HG02884 (cell line): ENCODE measurements at regions not wholly inside any gene's neighbourhood (a gene's known extent, or its start where the extent isn't known, plus 50 kb on each side); places are given as distances from the start of the nearest gene placed in this dataset.
"Not testable (repeated sequence)": the region's sequence is repeated elsewhere in the genome, so short reads cannot be mapped to it uniquely, and the experiment has no call there.

ENCODE experiments used
- ATAC-seq: cut with Tn5 transposase; IDR thresholded peaks from one replicate; pipeline ENCODE4 v1.9.1; 2021; ENCODE audit warnings: mild to moderate bottlenecking, moderate library complexity; ENCODE audit not compliant: unreplicated experiment

DNA sequence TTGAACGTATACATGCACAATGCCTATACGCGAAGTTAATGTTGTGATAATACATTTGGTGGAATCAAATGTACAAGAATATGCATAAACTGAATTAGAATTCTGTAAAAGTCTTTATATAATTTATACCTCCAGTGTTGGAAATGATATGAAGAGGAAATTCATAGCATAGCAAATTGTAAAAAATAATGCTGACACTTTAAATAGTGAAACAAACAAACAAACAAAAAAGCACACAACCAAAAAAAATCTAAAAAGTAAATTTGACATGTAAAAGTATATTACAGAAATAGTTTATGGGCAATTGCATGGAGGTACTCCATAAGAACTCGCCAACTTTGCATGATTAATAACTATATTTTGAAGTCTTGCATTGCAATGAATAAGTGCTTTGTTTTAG lies 780.9 kb downstream of the TBC1D32 start:
- no peak for ATAC-seq

DNA sequence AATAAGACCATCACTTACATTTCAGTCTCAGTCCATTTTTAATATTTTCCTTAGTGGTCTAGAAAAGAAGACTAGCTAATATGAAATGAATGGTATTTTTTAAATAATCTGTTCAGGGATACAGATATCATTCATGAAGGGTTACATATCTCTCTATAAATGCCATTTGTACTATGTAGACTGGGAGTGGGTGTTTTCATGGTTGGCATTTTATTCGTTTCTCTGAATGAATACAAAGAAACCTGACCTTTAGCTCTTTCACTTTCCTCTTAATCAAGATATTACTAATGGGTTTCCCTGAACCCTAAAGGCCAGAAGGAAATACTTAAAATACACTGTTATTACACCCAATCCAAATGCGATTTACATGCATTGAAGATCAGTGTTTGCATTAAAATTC lies 788.9 kb downstream of the TBC1D32 start:
- no peak for ATAC-seq

- no peak for ATAC-seq
These were observed 799.3 kb downstream of the TBC1D32 start for GRCh38 chr6:120534954-120535353.

DNA sequence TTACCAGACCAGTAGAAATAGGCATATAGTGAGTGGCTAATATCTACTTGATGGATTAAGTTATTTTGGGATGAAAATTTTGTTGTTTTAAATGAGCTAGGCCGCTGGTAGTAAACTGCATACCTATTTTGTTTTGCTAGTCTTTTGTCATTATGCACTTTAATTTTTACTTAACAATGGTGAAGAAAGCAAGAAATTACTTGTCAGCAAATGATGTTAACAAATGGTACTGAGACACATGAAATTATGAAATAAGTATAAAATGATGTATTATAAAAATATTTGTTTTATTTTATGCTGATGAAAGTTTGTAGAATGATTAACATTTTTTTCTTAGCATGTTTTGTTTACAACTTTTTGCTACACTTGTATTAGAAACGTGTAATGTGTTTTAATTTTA lies 807.7 kb downstream of the TBC1D32 start:
- no peak for ATAC-seq

DNA sequence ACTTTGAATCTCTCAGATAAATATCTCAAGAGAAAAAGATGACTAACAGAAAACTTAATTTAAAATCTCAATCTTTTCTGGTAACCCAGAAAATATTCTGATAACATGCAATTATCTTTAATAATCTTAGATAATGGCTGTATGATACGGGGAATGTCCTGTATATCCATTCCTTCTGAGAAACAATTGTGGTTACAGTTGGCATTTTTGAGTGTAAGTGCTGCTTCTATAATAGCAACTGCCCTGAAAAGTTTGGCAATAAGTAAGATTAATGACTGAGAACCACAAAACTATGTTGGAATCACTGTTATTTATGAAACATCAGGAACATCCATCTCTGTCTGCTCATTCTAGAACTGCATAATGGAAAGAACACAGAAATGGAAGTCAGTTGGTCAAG lies 819.7 kb downstream of the TBC1D32 start:
- ATAC-seq, result no peak

GRCh38 chr6:120511712-120512111 lies 822.6 kb downstream of the TBC1D32 start:
- no peak for ATAC-seq

DNA sequence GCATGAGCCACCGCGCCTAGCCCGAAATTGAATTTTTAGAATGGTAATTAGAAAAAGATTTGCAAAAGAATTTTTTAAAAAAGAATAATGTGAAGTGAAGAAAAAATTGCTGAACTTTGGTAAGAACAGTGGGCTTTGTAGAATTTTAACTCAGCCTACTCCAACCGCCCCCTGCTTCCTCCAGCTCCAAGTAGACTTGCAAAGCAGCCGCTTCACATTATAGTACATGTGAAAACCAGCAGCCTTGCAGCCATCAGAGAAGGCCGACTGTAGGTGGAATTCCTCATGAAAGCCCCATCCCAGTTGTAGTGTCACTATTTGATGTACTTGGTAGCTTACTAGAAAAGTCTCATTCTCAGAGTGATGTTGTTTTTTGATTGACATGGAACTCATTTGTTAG lies 835.6 kb downstream of the TBC1D32 start:
- ATAC-seq, result no peak

DNA sequence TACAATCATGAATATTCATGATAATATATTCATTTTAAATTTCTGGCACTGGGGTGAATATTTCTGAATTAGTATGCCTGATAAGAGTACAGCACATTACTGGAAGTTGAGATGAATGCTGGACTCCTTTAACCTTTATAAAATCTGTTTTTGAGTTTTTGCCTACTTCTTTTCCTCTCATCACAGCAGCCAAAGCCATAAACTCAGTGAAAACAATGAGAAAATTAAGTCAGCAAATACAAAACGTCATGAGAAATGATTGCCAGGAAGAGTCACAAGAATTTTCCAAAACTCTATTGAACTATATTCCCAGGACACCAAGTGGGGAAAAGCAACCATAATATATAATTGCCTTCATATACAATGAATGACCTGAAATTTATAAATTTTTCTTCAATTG lies 837.6 kb downstream of the TBC1D32 start:
- no peak for ATAC-seq

DNA sequence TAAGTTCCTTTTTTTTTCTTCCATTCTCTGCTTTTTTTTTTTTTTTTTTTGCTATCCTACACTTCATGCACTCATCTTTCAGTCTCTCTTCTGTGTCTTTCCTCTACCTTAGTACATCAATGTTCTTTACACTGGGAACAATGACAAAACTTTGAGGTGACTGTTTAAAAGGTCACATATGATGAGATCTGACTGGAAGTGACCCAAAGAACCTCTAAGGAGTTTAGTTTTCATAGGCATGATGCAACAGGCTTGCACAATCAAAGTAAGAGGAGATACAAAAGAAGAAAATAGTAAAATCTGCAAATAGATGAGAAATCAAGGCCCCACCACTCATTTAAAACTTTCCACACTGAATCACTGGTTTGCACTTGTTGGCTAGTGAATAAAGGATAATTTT lies 840.8 kb downstream of the TBC1D32 start:
- no peak for ATAC-seq

DNA sequence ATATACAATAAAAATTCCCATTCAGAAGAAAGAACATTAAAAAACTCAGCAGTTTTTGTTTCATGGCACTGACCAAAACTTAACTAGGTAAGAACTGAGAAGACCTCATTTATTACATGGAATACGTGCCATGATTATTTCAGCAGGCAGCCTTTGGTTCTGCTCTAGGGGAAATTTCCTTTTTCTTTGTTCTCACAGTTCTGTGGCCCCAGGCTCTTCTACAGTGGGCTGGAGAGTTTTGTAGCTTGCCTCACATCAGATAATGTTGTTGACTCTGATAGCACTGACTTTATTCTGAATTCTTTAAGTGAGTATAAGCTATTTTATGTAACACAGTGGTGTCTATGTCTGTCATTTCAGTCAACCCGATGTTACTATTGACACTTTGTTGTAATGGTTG lies 844.3 kb downstream of the TBC1D32 start:
- no peak for ATAC-seq

- ATAC-seq, result no peak
These were observed 850.1 kb downstream of the TBC1D32 start for GRCh38 chr6:120484146-120484545.

- no peak for ATAC-seq
These were observed 855.6 kb downstream of the TBC1D32 start for GRCh38 chr6:120478650-120479049.

- ATAC-seq, result no peak
These were observed 860.5 kb downstream of the TBC1D32 start for GRCh38 chr6:120473804-120474203.

GRCh38 chr6:120468486-120468885 lies 865.8 kb downstream of the TBC1D32 start:
- ATAC-seq, result no peak

GRCh38 chr6:120451508-120451907 lies 882.8 kb downstream of the TBC1D32 start:
- ATAC-seq, result no peak

- ATAC-seq, result no peak
These were observed 886.7 kb downstream of the TBC1D32 start for GRCh38 chr6:120447605-120448004.

DNA sequence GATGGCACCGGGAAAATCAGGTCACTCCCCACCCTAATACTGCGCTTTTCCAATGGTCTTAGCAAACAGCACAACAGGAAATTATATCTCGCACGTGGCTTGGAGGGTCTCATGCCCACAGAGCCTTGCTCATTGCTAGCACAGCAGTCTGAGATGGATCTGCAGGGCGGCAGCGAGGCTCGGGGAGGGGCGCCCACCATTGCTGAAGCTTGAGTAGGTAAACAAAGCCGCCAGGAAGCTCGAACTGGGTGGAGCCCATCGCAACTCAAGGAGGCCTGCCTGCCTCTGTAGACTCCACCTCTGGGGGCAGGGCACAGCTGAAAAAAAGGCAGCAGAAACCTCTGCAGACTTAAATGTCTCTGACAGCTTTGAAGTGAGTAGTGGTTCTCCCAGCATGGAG lies 901.4 kb downstream of the TBC1D32 start:
- ATAC-seq, result not testable (repeated sequence)

DNA sequence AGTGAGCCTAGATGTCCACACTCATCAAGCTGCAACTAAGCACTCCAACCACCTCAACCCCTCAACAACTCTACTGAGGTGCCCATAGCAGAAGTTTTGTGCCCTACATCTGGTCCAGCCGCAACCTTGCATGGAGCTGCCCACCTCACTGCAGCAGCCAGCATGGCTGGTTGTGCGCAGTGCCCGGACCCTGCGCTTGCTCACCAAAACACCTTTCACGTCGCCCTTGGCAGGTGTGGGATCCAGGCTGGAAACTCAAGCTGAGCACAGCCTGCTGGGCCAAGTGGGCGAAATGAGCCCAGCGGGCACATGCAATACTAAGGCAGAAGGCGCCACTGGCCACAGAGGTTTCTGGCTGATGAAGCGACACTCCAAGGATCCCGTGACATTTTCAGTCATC lies 902.4 kb downstream of the TBC1D32 start:
- no peak for ATAC-seq

- ATAC-seq, result no peak
These were observed 922.9 kb downstream of the TBC1D32 start for GRCh38 chr6:120411394-120411793.

DNA sequence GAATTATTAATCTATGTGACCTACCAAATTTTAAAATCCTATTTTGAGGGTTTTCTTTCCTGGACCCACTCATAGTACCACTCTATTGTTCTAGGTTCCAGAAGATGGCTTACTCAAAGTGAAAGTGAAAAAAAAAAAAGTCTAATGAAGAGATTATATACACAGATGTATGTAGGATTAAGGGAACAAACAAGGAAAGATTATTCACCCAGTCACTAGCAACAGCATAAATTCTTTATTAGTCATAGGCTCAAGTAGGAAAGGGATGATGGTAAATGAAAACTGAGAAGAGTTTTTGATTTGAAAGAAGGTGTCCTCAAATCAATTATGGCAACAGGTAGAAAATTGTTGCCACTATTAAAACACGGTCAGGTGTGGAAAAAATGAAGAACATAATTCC lies 923.7 kb downstream of the TBC1D32 start:
- no peak for ATAC-seq

DNA sequence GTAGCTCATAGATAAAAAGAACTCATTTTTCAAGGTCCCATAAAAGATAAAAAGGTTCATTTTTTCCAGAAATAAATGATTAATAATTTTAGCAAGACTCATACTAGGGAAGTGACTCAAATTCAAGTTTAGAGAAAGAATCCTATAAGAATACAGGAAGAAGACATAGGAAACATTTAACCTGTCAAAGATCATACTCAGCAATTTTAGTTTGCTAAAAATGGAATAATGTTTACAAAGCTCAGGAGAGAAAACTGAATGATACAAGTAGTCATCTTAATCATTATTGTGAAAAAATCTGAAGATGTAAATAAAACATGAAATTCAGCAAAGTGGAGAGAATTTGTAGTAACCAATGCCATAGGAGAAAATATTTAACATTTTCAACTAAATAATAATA lies 926.6 kb downstream of the TBC1D32 start:
- ATAC-seq, result no peak

GRCh38 chr6:120405947-120406346 lies 928.3 kb downstream of the TBC1D32 start:
- no peak for ATAC-seq

- no peak for ATAC-seq
These were observed 938.5 kb downstream of the TBC1D32 start for GRCh38 chr6:120395784-120396183.

DNA sequence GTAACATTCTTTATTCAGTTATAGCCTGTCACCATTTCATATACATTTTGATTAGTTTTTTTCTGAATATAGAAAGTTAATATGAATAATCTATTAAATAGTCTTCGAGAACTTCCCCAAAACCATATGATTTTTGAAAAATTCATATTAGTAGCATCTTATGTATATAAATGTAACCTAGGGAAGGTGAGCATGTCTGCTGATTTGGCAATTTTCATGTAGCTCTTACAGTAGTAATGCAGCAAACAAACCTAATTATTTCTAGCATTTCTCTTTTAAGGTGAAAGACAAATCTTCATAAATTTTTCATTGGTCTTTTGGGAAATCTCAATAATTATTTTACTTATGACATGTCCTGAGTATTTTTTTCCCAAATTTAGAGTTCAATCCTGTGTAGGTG lies 939.0 kb downstream of the TBC1D32 start:
- no peak for ATAC-seq
